Hepatic stellate cell (primary cell): ENCODE measurements at regions not wholly inside any gene's neighbourhood (a gene's known extent, or its start where the extent isn't known, plus 50 kb on each side); places are given as distances from the start of the nearest gene placed in this dataset.

ENCODE experiments used
- DNase-seq: peaks from one replicate; pipeline ENCODE4 v3.0.0; 2011; ENCODE audit warnings: low spot score

DNA sequence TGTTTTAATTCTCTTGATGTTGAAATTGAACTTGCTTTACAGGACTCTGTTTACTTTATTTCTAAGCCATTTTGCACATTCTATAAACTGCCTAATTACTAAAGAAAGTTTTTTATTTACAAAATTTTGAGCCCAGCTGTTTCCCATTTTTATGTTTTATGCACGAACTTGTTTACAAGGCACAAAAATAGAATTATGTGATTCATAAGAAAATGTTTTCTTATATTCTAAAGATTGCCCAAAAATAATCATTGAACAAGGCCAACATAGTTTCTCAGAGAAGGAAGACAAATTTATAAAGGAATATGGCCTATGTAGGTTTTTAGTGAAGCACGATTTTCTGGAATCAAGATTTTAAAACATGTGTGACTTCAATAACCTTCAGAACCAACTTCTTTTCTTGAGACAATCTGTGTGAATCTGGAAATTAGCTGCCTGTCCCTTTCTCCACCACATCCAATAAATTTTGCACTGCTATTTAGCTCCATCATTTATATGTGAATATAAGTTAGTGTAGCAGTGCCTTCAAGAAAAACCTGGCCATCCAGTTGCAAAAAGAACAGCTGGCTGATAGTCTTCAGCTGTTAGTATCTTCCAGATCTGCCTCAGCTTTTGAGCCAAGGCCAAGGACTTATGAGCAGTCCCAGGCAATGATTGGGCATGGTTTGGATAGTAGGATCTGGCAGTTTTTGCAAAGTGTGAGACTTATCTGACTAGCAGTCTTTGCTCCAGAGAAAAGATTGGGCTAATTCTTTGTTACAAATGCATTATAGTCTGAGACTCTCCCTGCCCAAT, 253.2 kb upstream of the COL3A1 start:
- no peak for DNase-seq

GRCh38 chr2:188721784-188722183, 252.4 kb upstream of the COL3A1 start:
- no peak for DNase-seq

DNA sequence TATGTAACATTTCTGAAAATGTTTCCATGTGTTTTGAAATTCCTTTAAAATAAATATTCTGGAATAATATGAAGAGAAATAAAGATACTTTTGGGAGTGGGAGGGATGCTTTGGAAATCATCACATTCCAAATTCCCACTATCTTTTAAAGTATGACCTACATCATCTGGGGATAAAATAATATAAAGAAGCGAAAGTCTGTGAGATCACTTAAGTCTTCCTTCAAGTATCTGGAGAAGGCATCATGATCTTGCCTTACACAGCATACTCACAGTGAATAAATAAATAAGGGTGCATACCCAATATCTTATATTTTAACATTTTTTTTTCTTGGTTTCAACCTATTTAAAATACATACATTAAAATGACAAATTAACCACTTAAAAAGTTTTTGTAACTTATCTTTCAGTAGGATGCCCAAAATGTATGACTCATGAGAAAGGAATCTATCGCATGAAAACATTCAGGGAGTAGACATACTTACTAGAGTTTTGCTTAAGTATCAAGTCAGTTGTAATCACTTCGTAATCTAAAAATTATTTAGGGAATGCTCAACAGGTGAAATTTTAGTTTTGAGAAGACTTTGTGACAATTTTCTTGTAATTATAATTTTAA, 248.3 kb upstream of the COL3A1 start:
- DNase-seq: no peak

- no peak for DNase-seq
Observed at GRCh38 chr2:188726626-188727247, 247.4 kb upstream of the COL3A1 start.

DNA sequence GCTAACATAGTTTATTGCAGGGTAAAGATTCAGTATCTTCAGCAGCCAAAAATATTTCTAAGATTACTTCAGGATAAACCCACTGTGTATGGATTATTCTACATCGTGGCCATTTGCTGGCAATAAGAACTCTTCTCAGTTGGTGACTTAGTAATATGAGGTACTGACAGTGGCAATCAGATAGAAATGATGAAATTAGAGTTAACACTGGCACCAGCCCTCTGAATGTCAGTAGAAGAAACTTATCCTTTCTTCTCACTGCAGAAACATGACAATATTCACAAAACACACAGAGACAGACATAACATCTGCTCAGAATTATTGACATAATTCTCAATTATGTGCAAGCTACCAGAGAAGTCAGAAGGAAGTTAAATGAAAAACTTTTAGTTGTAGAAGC, 246.3 kb upstream of the COL3A1 start:
- DNase-seq: no peak

GRCh38 chr2:188734691-188735090, 239.5 kb upstream of the COL3A1 start:
- no peak for DNase-seq

GRCh38 chr2:188746727-188747126, 227.4 kb upstream of the COL3A1 start:
- DNase-seq: no peak

DNA sequence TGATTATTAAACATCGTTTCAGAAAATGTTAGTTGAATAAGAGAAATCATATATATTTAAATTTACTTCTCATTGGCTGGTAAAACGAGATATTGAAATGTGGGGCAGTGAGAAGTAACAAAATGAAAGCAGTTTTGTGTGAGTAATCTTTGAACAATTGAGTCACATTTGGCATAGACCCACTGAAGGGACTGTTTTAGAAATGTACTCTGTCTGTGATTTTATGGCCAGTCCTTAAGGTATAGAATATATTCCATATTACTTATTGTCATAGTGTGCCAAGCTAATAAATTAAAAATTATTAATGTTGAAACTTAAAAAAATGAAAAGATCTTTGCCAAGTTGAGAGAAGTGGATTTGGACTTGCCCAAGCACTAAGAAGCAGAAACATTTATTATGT, 222.4 kb upstream of the COL3A1 start:
- DNase-seq: no peak

GRCh38 chr2:188752311-188752710, 221.9 kb upstream of the COL3A1 start:
- no peak for DNase-seq

GRCh38 chr2:188762151-188762550, 212.0 kb upstream of the COL3A1 start:
- no peak for DNase-seq

GRCh38 chr2:188765522-188766470, 208.4 kb upstream of the COL3A1 start:
- DNase-seq: no peak

- DNase-seq: no peak
Observed at GRCh38 chr2:188766471-188766856, 207.7 kb upstream of the COL3A1 start.

DNA sequence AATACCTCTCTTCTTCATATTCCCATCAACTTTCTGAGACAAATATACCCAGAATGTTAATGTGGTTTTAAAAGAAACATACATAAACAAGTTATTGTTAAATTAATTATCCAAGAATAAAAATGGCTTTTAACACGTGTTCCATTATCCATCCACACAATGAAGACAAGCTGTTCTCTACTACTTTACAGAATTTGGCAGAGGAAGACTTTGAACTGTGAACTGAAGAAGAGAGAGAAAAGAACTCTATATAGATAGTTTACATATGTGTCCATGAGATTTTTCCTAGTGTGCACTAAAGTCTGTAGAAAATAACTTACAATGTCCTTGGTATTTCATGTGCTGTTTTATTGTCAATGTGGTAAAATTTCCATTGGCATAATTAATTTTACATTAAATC, 207.0 kb upstream of the COL3A1 start:
- DNase-seq: no peak

DNA sequence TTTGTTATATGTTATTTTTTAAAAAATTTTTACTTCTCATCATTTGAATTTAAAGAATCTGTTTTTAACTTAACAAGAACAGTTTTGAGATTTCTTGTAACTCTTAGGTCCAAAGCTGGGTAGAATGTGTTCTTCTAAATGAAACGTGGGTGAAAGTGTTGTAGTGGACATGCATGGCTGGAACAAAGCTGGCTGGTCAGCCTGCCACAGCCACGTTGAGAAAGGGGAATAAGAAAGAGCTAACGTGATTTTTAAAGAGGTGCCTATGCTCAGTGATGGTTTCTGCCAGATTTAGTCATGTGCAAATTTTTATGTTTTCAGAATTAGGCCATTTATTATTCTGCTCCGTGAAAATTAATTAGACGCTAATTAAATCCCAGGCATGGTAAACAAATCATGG, 203.9 kb upstream of the COL3A1 start:
- no peak for DNase-seq

DNA sequence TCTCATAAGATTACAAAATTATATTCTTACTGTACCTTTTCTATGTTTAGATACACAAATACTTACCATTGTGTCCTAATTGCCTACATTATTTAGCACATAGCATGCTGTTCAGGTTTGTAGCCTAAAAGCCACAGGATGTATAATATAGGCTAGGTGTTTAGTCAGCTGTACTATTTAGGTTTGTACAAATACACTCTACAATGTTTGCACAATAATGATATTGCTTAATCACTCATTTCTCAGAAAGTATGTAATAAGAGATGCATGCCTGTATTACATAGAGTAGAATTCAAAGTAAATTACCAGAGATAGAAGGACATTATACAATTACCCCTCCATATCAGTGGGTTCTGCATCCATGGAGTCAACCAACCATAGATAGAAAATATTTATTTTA, 201.1 kb upstream of the COL3A1 start:
- DNase-seq: no peak

- DNase-seq: peak; percentile 27
Observed at GRCh38 chr2:188776634-188777033, 197.5 kb upstream of the COL3A1 start.

DNA sequence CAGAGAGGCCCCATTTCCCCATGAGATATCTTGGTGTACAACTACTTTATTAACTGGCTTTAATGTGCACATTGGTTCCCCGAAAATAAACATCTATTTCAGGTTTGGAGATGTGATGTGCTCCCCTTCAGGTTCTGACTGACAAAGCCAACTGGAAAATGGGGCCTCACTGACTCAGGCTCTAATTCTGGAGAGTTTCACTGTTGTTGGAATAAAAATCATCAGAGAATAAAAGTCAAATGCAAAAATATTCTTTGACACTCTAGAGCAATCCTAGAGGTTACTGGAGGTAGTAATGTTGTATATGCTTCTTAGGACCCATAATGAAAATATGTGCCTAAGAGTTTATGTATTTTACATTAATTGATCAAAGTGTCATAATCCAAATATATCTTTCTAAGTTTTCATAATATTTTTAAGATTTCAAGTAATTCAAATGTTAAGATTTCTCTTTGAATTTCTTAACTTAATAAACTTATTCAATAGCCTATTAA, 189.9 kb upstream of the COL3A1 start:
- DNase-seq: no peak

DNA sequence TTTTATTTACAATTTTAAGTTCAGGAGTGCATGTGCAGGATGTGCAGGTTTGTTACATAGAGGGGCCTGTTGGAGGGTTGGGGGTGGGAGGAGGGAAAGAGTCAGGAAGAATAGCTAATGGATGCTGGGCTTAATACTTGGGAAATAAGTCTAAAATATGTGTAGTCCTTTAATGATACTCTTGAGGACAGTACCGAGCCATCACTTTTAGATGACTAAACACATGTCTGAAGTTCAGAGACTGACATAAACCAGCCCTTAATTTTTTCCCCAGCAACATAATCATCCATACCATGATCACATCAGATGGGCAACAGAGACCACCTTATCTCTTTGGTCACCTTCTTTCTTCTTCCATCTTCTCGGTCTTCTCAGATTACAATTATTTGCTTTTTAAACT, 189.1 kb upstream of the COL3A1 start:
- DNase-seq: no peak

DNA sequence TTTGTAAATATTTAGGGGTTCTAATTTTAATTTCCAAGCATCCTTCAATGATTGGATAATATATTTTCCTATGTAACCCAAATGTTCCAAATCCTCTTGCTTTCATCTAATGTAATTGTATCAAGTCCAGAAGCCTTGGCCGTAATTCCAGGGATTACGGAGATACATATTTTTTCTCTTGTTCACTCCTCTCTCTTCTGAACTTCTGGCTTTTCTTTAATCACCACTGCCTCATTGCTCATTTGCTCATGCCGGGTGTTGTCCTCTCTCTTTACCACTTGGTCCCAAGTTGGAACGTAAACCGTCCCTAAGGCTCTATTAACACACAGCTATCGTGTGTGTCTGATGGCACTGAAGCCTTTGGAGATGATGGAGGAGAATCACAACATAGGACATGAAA, 188.7 kb upstream of the COL3A1 start:
- DNase-seq: no peak

DNA sequence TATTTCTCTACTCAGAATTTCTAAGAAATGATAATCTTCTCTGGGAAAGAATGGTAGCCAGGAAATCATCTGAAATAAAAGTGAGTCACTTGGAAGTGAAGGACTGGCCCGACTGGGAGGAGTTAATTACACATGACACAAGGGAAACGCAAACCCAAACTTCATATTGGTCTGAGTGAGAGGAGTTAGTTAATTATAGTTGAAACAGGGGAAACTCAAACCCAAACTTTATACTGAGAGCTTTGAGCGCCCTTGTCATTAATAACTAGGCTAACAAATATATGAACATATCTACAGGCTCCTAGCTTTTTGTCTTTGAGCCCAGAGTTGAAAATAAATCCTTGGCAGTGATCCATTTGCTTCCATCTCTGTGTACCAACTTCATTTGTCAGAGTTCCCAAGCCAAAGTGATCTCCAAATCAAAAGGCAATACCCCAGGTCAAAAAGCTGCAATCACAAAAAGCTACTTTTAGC, 187.8 kb upstream of the COL3A1 start:
- DNase-seq: peak; percentile 44

GRCh38 chr2:188787021-188787657, 187.0 kb upstream of the COL3A1 start:
- DNase-seq: peak; percentile 25
